Renal pelvis (tissue), 1 donor: ENCODE measurements at regions not wholly inside any gene's neighbourhood (a gene's known extent, or its start where the extent isn't known, plus 50 kb on each side); places are given as distances from the start of the nearest gene placed in this dataset.
"Not testable (repeated sequence)": the region's sequence is repeated elsewhere in the genome, so short reads cannot be mapped to it uniquely, and the experiment has no call there.

ENCODE experiments used
- DNase-seq: peaks from one replicate; pipeline ENCODE4 v3.0.0-alpha.2; 2013

GRCh38 chr4:30148828-30149227, 571.3 kb upstream of the PCDH7 start:
- DNase-seq, result not testable (repeated sequence)

- DNase-seq, result not testable (repeated sequence)
Observed at GRCh38 chr4:30149539-30149938, 570.6 kb upstream of the PCDH7 start.

GRCh38 chr4:30153427-30153826, 566.7 kb upstream of the PCDH7 start:
- no peak for DNase-seq

- DNase-seq, result no peak
Observed at GRCh38 chr4:30160140-30160539, 560.0 kb upstream of the PCDH7 start.

- no peak for DNase-seq
Observed at GRCh38 chr4:30172416-30172815, 547.8 kb upstream of the PCDH7 start.

- DNase-seq, result no peak
Observed at GRCh38 chr4:30181512-30181911, 538.7 kb upstream of the PCDH7 start.

GRCh38 chr4:30181918-30182317, 538.3 kb upstream of the PCDH7 start:
- no peak for DNase-seq

GRCh38 chr4:30182786-30183185, 537.4 kb upstream of the PCDH7 start:
- DNase-seq, result no peak

GRCh38 chr4:30191902-30192301, 528.3 kb upstream of the PCDH7 start:
- DNase-seq, result no peak

GRCh38 chr4:30207389-30207788, 512.8 kb upstream of the PCDH7 start:
- no peak for DNase-seq

- DNase-seq, result no peak
Observed at GRCh38 chr4:30208731-30209435, 511.3 kb upstream of the PCDH7 start.

GRCh38 chr4:30215973-30216372, 504.2 kb upstream of the PCDH7 start:
- DNase-seq, result not testable (repeated sequence)

GRCh38 chr4:30245140-30245539, 475.0 kb upstream of the PCDH7 start:
- no peak for DNase-seq

- no peak for DNase-seq
Observed at GRCh38 chr4:30256116-30256832, 463.9 kb upstream of the PCDH7 start.

- DNase-seq, result no peak
Observed at GRCh38 chr4:30258949-30259348, 461.2 kb upstream of the PCDH7 start.

GRCh38 chr4:30262379-30262778, 457.8 kb upstream of the PCDH7 start:
- DNase-seq, result no peak

- DNase-seq, result no peak
Observed at GRCh38 chr4:30264465-30264864, 455.7 kb upstream of the PCDH7 start.

GRCh38 chr4:30265716-30266115, 454.5 kb upstream of the PCDH7 start:
- no peak for DNase-seq

- no peak for DNase-seq
Observed at GRCh38 chr4:30268370-30268769, 451.8 kb upstream of the PCDH7 start.

GRCh38 chr4:30269850-30270249, 450.3 kb upstream of the PCDH7 start:
- no peak for DNase-seq

GRCh38 chr4:30281986-30282385, 438.2 kb upstream of the PCDH7 start:
- DNase-seq, result no peak

- DNase-seq, result no peak
Observed at GRCh38 chr4:30283336-30283735, 436.8 kb upstream of the PCDH7 start.

- no peak for DNase-seq
Observed at GRCh38 chr4:30294295-30294694, 425.9 kb upstream of the PCDH7 start.

- DNase-seq, result no peak
Observed at GRCh38 chr4:30295652-30296051, 424.5 kb upstream of the PCDH7 start.
